ENCODE measurements at regions not wholly inside any gene's neighbourhood (a gene's known extent, or its start where the extent isn't known, plus 50 kb on each side); places are given as distances from the start of the nearest gene placed in this dataset.

GRCh38 chr22:48522271-48522670 lies 1305.4 kb downstream of the BRD1 start:
- TF ChIP-seq EZH2 (IDR thresholded peaks at IDR 0.05) (no peak), POLR2AphosphoS5 (IDR thresholded peaks at IDR 0.05; ENCODE audit: borderline replicate concordance, low read depth, low read length) (no peak), FOXP2 (optimal IDR thresholded peaks at IDR 0.05; ENCODE audit: control extremely low read depth, extremely low read length, insufficient read depth) (no peak)
